H1 (cell line): ENCODE measurements at regions not wholly inside any gene's neighbourhood (a gene's known extent, or its start where the extent isn't known, plus 50 kb on each side); places are given as distances from the start of the nearest gene placed in this dataset.

ENCODE experiments used
- CTCF ChIA-PET: fragments of 300-600 bp; sonication (Branson Sonifier 250); formaldehyde crosslinking; loops from one replicate; lab custom pipeline; 2021; ENCODE audit not compliant: partially characterized antibody; lab: Charles Lee
- POLR2A ChIA-PET: fragments of 300-600 bp; sonication (Branson Sonifier 250); formaldehyde crosslinking; loops from one replicate; lab custom pipeline; 2021; ENCODE audit warnings: inconsistent platforms; ENCODE audit not compliant: partially characterized antibody; lab: Charles Lee
- DNase-seq, 2 experiments: peaks; one replicate each; pipeline versions ENCODE4 v3.0.0 to v3.0.0-alpha.2; 2010 to 2022; ENCODE audit warnings: low spot score in 2 of 2, low read depth in 1 of 2, mixed read lengths in 1 of 2
- FAIRE-seq: peaks from 2 replicates; lab custom pipeline; 2011; peaks lifted over from hg19 to GRCh38; lab: Jason Lieb, UNC
- H2AFZ ChIP-seq: 2 replicates; pipeline ENCODE4 v1.8.1; 2012; ENCODE audit warnings: low read length, inconsistent platforms
- H2AK5ac ChIP-seq: 2 replicates; pipeline ENCODE4 v1.6.1; 2013; ENCODE audit warnings: low read depth, low read length
- H2BK120ac ChIP-seq: replicated peaks from 2 replicates; pipeline ENCODE3; 2013; ENCODE audit warnings: low read depth, low read length, inconsistent platforms
- H2BK12ac ChIP-seq: 2 replicates; pipeline ENCODE4 v1.6.1; 2013; ENCODE audit warnings: low read depth, low read length
- H2BK15ac ChIP-seq: 2 replicates; pipeline ENCODE4 v1.6.1; 2013; ENCODE audit warnings: low read length
- H2BK20ac ChIP-seq: 2 replicates; pipeline ENCODE4 v1.6.1; 2013; ENCODE audit warnings: low read length
- H2BK5ac ChIP-seq: 2 replicates; pipeline ENCODE4 v1.6.1; 2013; ENCODE audit warnings: low read depth, low read length
- H3K14ac ChIP-seq: 2 replicates; pipeline ENCODE4 v1.6.1; 2013; ENCODE audit warnings: inconsistent platforms; ENCODE audit not compliant: insufficient read length
- H3K18ac ChIP-seq: 2 replicates; pipeline ENCODE4 v1.6.1; 2013; ENCODE audit warnings: low read length; ENCODE audit errors: extremely low read depth
- H3K23ac ChIP-seq: 2 replicates; pipeline ENCODE4 v1.6.1; 2013; ENCODE audit warnings: inconsistent platforms; ENCODE audit not compliant: insufficient read length
- H3K23me2 ChIP-seq: 2 replicates; pipeline ENCODE4 v1.6.1; 2013; ENCODE audit warnings: low read depth, low read length
- H3K27ac ChIP-seq: 2 replicates; pipeline ENCODE4 v1.6.1; 2011; ENCODE audit warnings: low read depth, low read length, inconsistent platforms
- H3K27me3 ChIP-seq, 4 experiments: replicated peaks in 1 of 4; 1 replicate in 1 of 4; 2 replicates in 3 of 4; pipeline versions ENCODE4 v1.6.1 to v1.8.1; 2011 to 2013; ENCODE audit warnings: low read length in 3 of 4, mild to moderate bottlenecking in 3 of 4, inconsistent platforms in 2 of 4, mixed read lengths in 2 of 4, moderate library complexity in 1 of 4; ENCODE audit not compliant: control insufficient read depth in 3 of 4, insufficient read depth in 3 of 4; ENCODE audit errors: extremely low read depth in 1 of 4
- H3K36me3 ChIP-seq, 4 experiments: 2 replicates each; pipeline versions ENCODE4 v1.6.1 to v1.8.1; 2011 to 2013; ENCODE audit warnings: mild to moderate bottlenecking in 4 of 4, low read length in 3 of 4, moderate library complexity in 2 of 4, control low read depth in 1 of 4, inconsistent platforms in 1 of 4; ENCODE audit not compliant: insufficient read depth in 4 of 4, control insufficient read depth in 2 of 4
- H3K4ac ChIP-seq: replicated peaks from 2 replicates; pipeline ENCODE3; 2013; ENCODE audit warnings: low read length, low read depth, mixed read lengths, inconsistent platforms; ENCODE audit not compliant: insufficient read length
- H3K4me1 ChIP-seq, 4 experiments: replicated peaks in 1 of 4; 1 replicate in 1 of 4; 2 replicates in 3 of 4; pipeline versions ENCODE4 v1.6.1 to v1.8.1; 2011 to 2013; ENCODE audit warnings: low read length in 3 of 4, inconsistent platforms in 2 of 4, mixed read lengths in 1 of 4; ENCODE audit not compliant: insufficient read depth in 4 of 4, control insufficient read depth in 3 of 4
- H3K4me2 ChIP-seq, 2 experiments: 2 replicates each; pipeline versions ENCODE4 v1.6.1 to v1.8.1; 2011 to 2013; ENCODE audit warnings: low read depth in 2 of 2, low read length in 2 of 2, control low read depth in 1 of 2, inconsistent platforms in 1 of 2, mild to moderate bottlenecking in 1 of 2; ENCODE audit not compliant: insufficient read depth in 1 of 2
- H3K4me3 ChIP-seq, 4 experiments: fragments of 200-600, 300-600 bp in 1 of 4; sonication (generic), shearing (Covaris generic), sonication (Bioruptor Twin) in 1 of 4; 2 replicates each; pipeline versions ENCODE4 v1.5.1 to v1.8.1; 2011 to 2016; ENCODE audit warnings: low read length in 4 of 4, low read depth in 3 of 4, control low read depth in 2 of 4, inconsistent platforms in 2 of 4, mild to moderate bottlenecking in 2 of 4, mixed read lengths in 1 of 4, moderate library complexity in 1 of 4; ENCODE audit not compliant: insufficient read depth in 2 of 4; ENCODE audit errors: extremely low read depth in 1 of 4
- H3K56ac ChIP-seq: replicated peaks from 2 replicates; pipeline ENCODE3; 2013; ENCODE audit warnings: low read depth, mild to moderate bottlenecking, mixed read lengths, low read length, inconsistent platforms; ENCODE audit not compliant: insufficient read length
- H3K79me1 ChIP-seq: 2 replicates; pipeline ENCODE4 v1.6.1; 2013; ENCODE audit warnings: low read depth, low read length, control low read depth
- H3K79me2 ChIP-seq, 2 experiments: 2 replicates each; pipeline versions ENCODE4 v1.6.1 to v1.8.1; 2012 to 2013; ENCODE audit warnings: low read length in 2 of 2, mild to moderate bottlenecking in 2 of 2, inconsistent platforms in 1 of 2; ENCODE audit not compliant: insufficient read depth in 2 of 2, control insufficient read depth in 1 of 2
- H3K9ac ChIP-seq, 4 experiments: replicated peaks in 1 of 4; 1 replicate in 1 of 4; 2 replicates in 3 of 4; pipeline versions ENCODE4 v1.6.1 to v1.8.1; 2011 to 2013; ENCODE audit warnings: low read depth in 3 of 4, low read length in 3 of 4, control low read depth in 2 of 4, mild to moderate bottlenecking in 2 of 4, moderate library complexity in 2 of 4, inconsistent platforms in 1 of 4; ENCODE audit errors: extremely low read depth in 1 of 4
- H3K9me3 ChIP-seq, 2 experiments: 2 replicates each; pipeline versions ENCODE4 v1.6.1 to v1.8.1; 2012 to 2013; ENCODE audit warnings: mild to moderate bottlenecking in 2 of 2, moderate library complexity in 2 of 2, control low read depth in 1 of 2, inconsistent platforms in 1 of 2, low read depth in 1 of 2, low read length in 1 of 2, mixed read lengths in 1 of 2; ENCODE audit not compliant: insufficient read depth in 2 of 2
- H4K20me1 ChIP-seq, 2 experiments: replicated peaks in 1 of 2; 2 replicates each; pipeline versions ENCODE3 to v1.8.1; 2011 to 2013; ENCODE audit warnings: inconsistent platforms in 2 of 2, low read length in 2 of 2, mild to moderate bottlenecking in 1 of 2; ENCODE audit not compliant: insufficient read depth in 2 of 2, control insufficient read depth in 1 of 2
- H4K5ac ChIP-seq: 2 replicates; pipeline ENCODE4 v1.6.1; 2013; ENCODE audit warnings: low read length, low read depth, mixed read lengths, inconsistent platforms; ENCODE audit not compliant: insufficient read length
- H4K8ac ChIP-seq: 2 replicates; pipeline ENCODE4 v1.8.0; 2013; ENCODE audit warnings: mild to moderate bottlenecking, moderate library complexity, low read length, inconsistent platforms; ENCODE audit not compliant: insufficient read depth; ENCODE audit errors: extremely low read depth
- H4K91ac ChIP-seq: replicated peaks from 2 replicates; pipeline ENCODE3; 2013; ENCODE audit warnings: low read length, mixed read lengths, inconsistent platforms; ENCODE audit not compliant: insufficient read length
- BRCA1 ChIP-seq: IDR thresholded peaks from 2 replicates; pipeline ENCODE4 v1.6.1; 2012; ENCODE audit warnings: low read depth, low read length, improper control_type of control experiment
- E2F6 ChIP-seq: IDR thresholded peaks from 2 replicates; pipeline ENCODE4 v1.6.1; 2012; ENCODE audit warnings: inconsistent platforms
- EZH2 ChIP-seq: fragments of 200-600 bp; sonication (generic); IDR thresholded peaks from 2 replicates; pipeline ENCODE4 v1.7.1; 2012; ENCODE audit warnings: low read depth, mild to moderate bottlenecking, moderate library complexity, low read length, inconsistent platforms; ENCODE audit not compliant: severe bottlenecking
- GTF2F1 ChIP-seq: IDR thresholded peaks from 2 replicates; pipeline ENCODE4 v1.6.1; 2012; ENCODE audit warnings: low read depth, low read length, improper control_type of control experiment, borderline replicate concordance
- HDAC6 ChIP-seq: IDR thresholded peaks from one replicate; pipeline ENCODE4 v1.7.1; 2012; ENCODE audit warnings: low read depth, mild to moderate bottlenecking, inconsistent platforms, low read length, moderate library complexity
- NRF1 ChIP-seq: IDR thresholded peaks from 2 replicates; pipeline ENCODE4 v1.6.1; 2011; ENCODE audit warnings: mild to moderate bottlenecking, low read depth, low read length, improper control_type of control experiment
- PHF8 ChIP-seq: fragments of 200-600 bp; sonication (generic); conservative IDR thresholded peaks from 2 replicates; pipeline ENCODE4 v1.7.1; 2012; ENCODE audit warnings: low read depth, mild to moderate bottlenecking, inconsistent platforms, low read length, moderate library complexity
- POLR2AphosphoS5 ChIP-seq: IDR thresholded peaks from 2 replicates; pipeline ENCODE4 v1.6.1; 2011; ENCODE audit warnings: low read depth, low read length
- RNF2 ChIP-seq: fragments of 200-900, 300-1000 bp; sonication (generic); IDR thresholded peaks from 2 replicates; pipeline ENCODE4 v1.7.1; 2016; ENCODE audit warnings: borderline replicate concordance, low read depth, mild to moderate bottlenecking, antibody characterized with exemption, low read length; ENCODE audit not compliant: poor library complexity, severe bottlenecking; ENCODE audit errors: missing control alignments
- RXRA ChIP-seq: IDR thresholded peaks from 2 replicates; pipeline ENCODE4 v1.6.1; 2011; ENCODE audit warnings: low read depth, mild to moderate bottlenecking, low read length, moderate library complexity; ENCODE audit not compliant: insufficient read depth
- SIRT6 ChIP-seq: IDR thresholded peaks from one replicate; pipeline ENCODE4 v1.7.1; 2012; ENCODE audit warnings: low read length, inconsistent platforms
- SUZ12 ChIP-seq: fragments of 200-600 bp; sonication (generic); IDR thresholded peaks from 2 replicates; pipeline ENCODE4 v1.6.1; 2012; ENCODE audit warnings: mild to moderate bottlenecking, inconsistent platforms, low read length, moderate library complexity, mixed read lengths
- TAF1 ChIP-seq: IDR thresholded peaks from 2 replicates; pipeline ENCODE4 v1.6.1; 2011; ENCODE audit warnings: mild to moderate bottlenecking, low read depth, low read length
- WGBS, 2 experiments: shearing (Covaris generic) in 1 of 2; methylation state at CpG; one replicate each; pipeline versions ENCODE4 v1.1.6 to v1.1.7; 2013 to 2015; ENCODE audit warnings: low lambda C conversion rate in 2 of 2, mixed read lengths in 2 of 2, inconsistent platforms in 1 of 2, low coverage in 1 of 2, missing lambda C conversion rate in 1 of 2; ENCODE audit not compliant: insufficient replicate concordance in 2 of 2, insufficient coverage in 1 of 2, insufficient read length in 1 of 2; ENCODE audit errors: extremely low coverage in 1 of 2, missing lambda C conversion rate in 1 of 2; 5-methylcytosine and 5-hydroxymethylcytosine counted together

- no peak overlapping the region for H3K4me3 ChIP-seq
- no peak overlapping the region for H4K8ac ChIP-seq
- no peak overlapping the region for H3K18ac ChIP-seq
- H4K5ac ChIP-seq: no peak overlapping the region
- no peak overlapping the region for H2BK15ac ChIP-seq
- H3K79me1 ChIP-seq: no peaks in the 10 kb centered on the region
- H2BK5ac ChIP-seq: no peak overlapping the region
- ChIA-PET CTCF (interaction anchor here (1.4 to 1.5 kb wide), 2 partner anchors 28 to 332 kb away, joined by 3 to 9 read pairs; no protein-coding TSS in a partner anchor), POLR2A (no interaction called here)
- no peaks in the 10 kb centered on the region for H3K79me2 ChIP-seq
- H3K23ac ChIP-seq: no peak overlapping the region
- no peak overlapping the region for H3K14ac ChIP-seq
- H2AK5ac ChIP-seq: no peak overlapping the region
- DNase-seq (no peak), FAIRE-seq (no peak)
- no peak overlapping the region for H2BK12ac ChIP-seq
- H4K91ac ChIP-seq: no peak overlapping the region
- WGBS, 2 experiments: 74% methylated on average over 5 of the region's 5 CpGs; no CpG with 5 or more reads in 1 of the 2 experiments
- no peak overlapping the region for H3K4me2 ChIP-seq
- no peaks in the 10 kb centered on the region for H3K36me3 ChIP-seq
- H3K4ac ChIP-seq: no peak overlapping the region
- no peaks in the 10 kb centered on the region for H3K4me1 ChIP-seq
- no peaks in the 10 kb centered on the region for H4K20me1 ChIP-seq
- H2BK20ac ChIP-seq: no peak overlapping the region
- H3K56ac ChIP-seq: no peak overlapping the region
- H3K27ac ChIP-seq: no peak overlapping the region
- no peaks in the 10 kb centered on the region for H3K23me2 ChIP-seq
- no peaks in the 10 kb centered on the region for H3K27me3 ChIP-seq
- no peak overlapping the region for H2AFZ ChIP-seq
- no peak overlapping the region for H3K9ac ChIP-seq
- no peak overlapping the region for H2BK120ac ChIP-seq
- H3K9me3 ChIP-seq: no peaks in the 10 kb centered on the region; a peak in 1 of 4 replicates
- TF ChIP-seq SUZ12: no peak
- no peak for TF ChIP-seq GTF2F1
- TF ChIP-seq EZH2: no peak
- no peak for TF ChIP-seq POLR2AphosphoS5
- TF ChIP-seq TAF1: no peak
- TF ChIP-seq BRCA1: no peak
- TF ChIP-seq PHF8: no peak
- TF ChIP-seq SIRT6: no peak
- no peak for TF ChIP-seq RNF2
- TF ChIP-seq HDAC6: no peak
- TF ChIP-seq RXRA: no peak
- TF ChIP-seq NRF1: no peak
- TF ChIP-seq E2F6: no peak
Measured at GRCh38 chr7:91801331-91801983, 79.0 kb downstream of the MTERF1 start.
